Parathyroid adenoma (tissue), 2 donors: ENCODE measurements at regions not wholly inside any gene's neighbourhood (a gene's known extent, or its start where the extent isn't known, plus 50 kb on each side); places are given as distances from the start of the nearest gene placed in this dataset.

Experiments
- H2AFZ ChIP-seq: fragments of 300-600 bp; sonication (generic); one replicate; pipeline ENCODE4 v1.7.0; 2017; ENCODE audit warnings: antibody characterized with exemption, mild to moderate bottlenecking
- H3K27ac ChIP-seq: fragments of 300-600 bp; sonication (generic); one replicate; pipeline ENCODE4 v1.7.0; 2017
- H3K27me3 ChIP-seq: fragments of 300-600 bp; sonication (generic); one replicate; pipeline ENCODE4 v1.7.0; 2017; ENCODE audit warnings: low read length; ENCODE audit not compliant: control insufficient read depth, insufficient read depth
- H3K36me3 ChIP-seq: fragments of 300-600 bp; sonication (generic); one replicate; pipeline ENCODE4 v1.7.0; 2017; ENCODE audit warnings: low read length; ENCODE audit not compliant: control insufficient read depth, insufficient read depth
- H3K4me1 ChIP-seq: fragments of 300-600 bp; sonication (generic); one replicate; pipeline ENCODE4 v1.7.0; 2017; ENCODE audit warnings: control low read depth
- H3K4me2 ChIP-seq: fragments of 300-600 bp; sonication (generic); one replicate; pipeline ENCODE4 v1.7.0; 2017; ENCODE audit warnings: low read length
- H3K4me3 ChIP-seq: fragments of 300-600 bp; sonication (generic); one replicate; pipeline ENCODE4 v1.7.0; 2017; ENCODE audit warnings: low read depth, low read length
- H3K79me2 ChIP-seq: fragments of 300-600 bp; sonication (generic); one replicate; pipeline ENCODE4 v1.7.0; 2017; ENCODE audit warnings: control low read depth
- H3K9ac ChIP-seq: fragments of 300-600 bp; sonication (generic); one replicate; pipeline ENCODE4 v1.7.0; 2017; ENCODE audit warnings: mild to moderate bottlenecking
- H3K9me3 ChIP-seq: fragments of 300-600 bp; sonication (generic); one replicate; pipeline ENCODE4 v1.7.0; 2017; ENCODE audit warnings: low read length; ENCODE audit not compliant: control insufficient read depth
- TF ChIP-seq, protein P1 (sequence below): fragments of 300-600 bp; sonication (generic); IDR thresholded peaks from one replicate; pipeline ENCODE4 v1.7.0; 2017; ENCODE audit warnings: antibody characterized with exemption, mild to moderate bottlenecking
- donor health status: primary hyperparathyroidism.

DNA sequence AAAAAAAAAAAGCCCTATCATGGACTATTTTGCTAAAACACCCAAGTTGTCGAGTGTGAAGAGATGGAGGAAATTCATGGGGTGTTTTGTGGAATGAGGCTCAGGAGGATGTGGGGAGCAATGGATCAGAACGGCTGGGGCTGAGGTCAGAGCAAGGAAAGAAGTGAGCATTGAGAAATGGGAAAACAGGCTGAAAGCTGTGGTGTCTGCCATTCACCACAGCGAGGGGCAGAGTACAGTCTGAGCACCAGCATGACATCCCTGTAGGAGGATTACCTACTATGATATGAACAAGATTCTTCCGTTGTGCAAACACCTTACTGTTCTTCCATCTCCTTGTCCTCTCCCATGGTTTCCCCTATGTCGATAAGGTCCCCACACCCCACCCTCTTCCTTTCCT is 193.1 kb downstream of the TMEM114 start:
- Histone ChIP-seq H3K9ac (no peak overlapping the region), H3K27me3 (no peaks in the 10 kb centered on the region), H3K9me3 (no peaks in the 10 kb centered on the region), H3K4me2 (no peak overlapping the region), H2AFZ (no peak overlapping the region), H3K4me1 (no peaks in the 10 kb centered on the region), H3K79me2 (no peaks in the 10 kb centered on the region), H3K36me3 (no peaks in the 10 kb centered on the region), H3K4me3 (no peak overlapping the region), H3K27ac (no peak overlapping the region)
- TF ChIP-seq, protein P1, sequence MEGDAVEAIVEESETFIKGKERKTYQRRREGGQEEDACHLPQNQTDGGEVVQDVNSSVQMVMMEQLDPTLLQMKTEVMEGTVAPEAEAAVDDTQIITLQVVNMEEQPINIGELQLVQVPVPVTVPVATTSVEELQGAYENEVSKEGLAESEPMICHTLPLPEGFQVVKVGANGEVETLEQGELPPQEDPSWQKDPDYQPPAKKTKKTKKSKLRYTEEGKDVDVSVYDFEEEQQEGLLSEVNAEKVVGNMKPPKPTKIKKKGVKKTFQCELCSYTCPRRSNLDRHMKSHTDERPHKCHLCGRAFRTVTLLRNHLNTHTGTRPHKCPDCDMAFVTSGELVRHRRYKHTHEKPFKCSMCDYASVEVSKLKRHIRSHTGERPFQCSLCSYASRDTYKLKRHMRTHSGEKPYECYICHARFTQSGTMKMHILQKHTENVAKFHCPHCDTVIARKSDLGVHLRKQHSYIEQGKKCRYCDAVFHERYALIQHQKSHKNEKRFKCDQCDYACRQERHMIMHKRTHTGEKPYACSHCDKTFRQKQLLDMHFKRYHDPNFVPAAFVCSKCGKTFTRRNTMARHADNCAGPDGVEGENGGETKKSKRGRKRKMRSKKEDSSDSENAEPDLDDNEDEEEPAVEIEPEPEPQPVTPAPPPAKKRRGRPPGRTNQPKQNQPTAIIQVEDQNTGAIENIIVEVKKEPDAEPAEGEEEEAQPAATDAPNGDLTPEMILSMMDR = no peak

- no peak overlapping the region for H2AFZ ChIP-seq
- no peaks in the 10 kb centered on the region for H3K9me3 ChIP-seq
- H3K27me3 ChIP-seq = no peaks in the 10 kb centered on the region
- H3K27ac ChIP-seq = no peak overlapping the region
- no peaks in the 10 kb centered on the region for H3K4me1 ChIP-seq
- H3K9ac ChIP-seq = no peak overlapping the region
- H3K79me2 ChIP-seq = no peaks in the 10 kb centered on the region
- H3K36me3 ChIP-seq = no peaks in the 10 kb centered on the region
- H3K4me3 ChIP-seq = no peak overlapping the region
- TF ChIP-seq, protein P1 = no peak
- H3K4me2 ChIP-seq = no peak overlapping the region
Observed at GRCh38 chr16:8396463-8396862, 193.8 kb downstream of the TMEM114 start.

DNA sequence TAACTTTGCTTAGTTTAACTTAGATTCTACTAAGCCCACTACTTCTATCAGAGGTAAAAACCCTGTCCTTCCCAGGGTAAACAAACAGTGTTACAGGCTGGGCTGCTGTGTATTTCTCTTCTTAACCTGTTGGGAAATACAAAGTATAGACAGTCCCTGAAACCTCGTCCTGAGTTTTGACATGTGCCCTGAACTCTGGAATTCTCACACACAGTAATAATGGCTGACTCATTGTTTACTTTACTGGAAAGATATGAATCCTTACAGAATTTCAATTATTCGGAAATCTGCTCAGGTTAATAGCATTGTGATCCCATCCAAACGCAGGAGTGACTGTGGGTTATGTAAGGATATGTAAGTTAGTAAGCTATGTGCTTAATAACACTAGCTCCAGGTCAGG is 199.1 kb downstream of the TMEM114 start:
- Histone ChIP-seq H3K4me1 (no peaks in the 10 kb centered on the region), H3K27me3 (no peaks in the 10 kb centered on the region), H3K79me2 (no peaks in the 10 kb centered on the region), H3K4me3 (no peak overlapping the region), H3K9ac (no peak overlapping the region), H3K27ac (no peak overlapping the region), H3K9me3 (no peaks in the 10 kb centered on the region), H3K4me2 (no peak overlapping the region), H3K36me3 (no peaks in the 10 kb centered on the region), H2AFZ (no peak overlapping the region)
- TF ChIP-seq, protein P1 = no peak

GRCh38 chr16:8388684-8389083 is 201.6 kb downstream of the TMEM114 start:
- Histone ChIP-seq H3K27ac (no peak overlapping the region), H3K4me1 (no peaks in the 10 kb centered on the region), H3K9me3 (no peaks in the 10 kb centered on the region), H3K4me3 (no peak overlapping the region), H3K4me2 (no peak overlapping the region), H3K9ac (no peak overlapping the region), H3K36me3 (no peaks in the 10 kb centered on the region), H3K27me3 (no peaks in the 10 kb centered on the region), H2AFZ (no peak overlapping the region), H3K79me2 (no peaks in the 10 kb centered on the region)
- TF ChIP-seq, protein P1 = no peak

GRCh38 chr16:8381814-8382213 is 208.5 kb downstream of the TMEM114 start:
- Histone ChIP-seq H3K27ac (no peak overlapping the region), H3K4me1 (no peaks in the 10 kb centered on the region), H3K9ac (no peak overlapping the region), H3K79me2 (no peaks in the 10 kb centered on the region), H3K27me3 (no peaks in the 10 kb centered on the region), H3K4me2 (no peak overlapping the region), H3K36me3 (no peaks in the 10 kb centered on the region), H3K4me3 (no peak overlapping the region), H3K9me3 (no peaks in the 10 kb centered on the region), H2AFZ (no peak overlapping the region)
- TF ChIP-seq, protein P1 = no peak
